Naive B cell (primary cell): ENCODE measurements at regions not wholly inside any gene's neighbourhood (a gene's known extent, or its start where the extent isn't known, plus 50 kb on each side); places are given as distances from the start of the nearest gene placed in this dataset.

Source experiments
- ATAC-seq, 2 donors: fragments of 150-1000 bp; cut with Tn5 transposase; 2 replicates each; pipeline ENCODE4 v1.10.0; 2021; ENCODE audit warnings: low read depth in 2 of 2, mild to moderate bottlenecking in 2 of 2, moderate library complexity in 2 of 2
- DNase-seq: peaks from one replicate; pipeline ENCODE4 v3.0.0; 2022
- H3K27ac Mint-ChIP-seq, 6 donors: one replicate each; pipeline ENCODE4 v1.8.0; 2020 to 2022; ENCODE audit warnings: mild to moderate bottlenecking in 6 of 6, mixed read lengths in 6 of 6, moderate library complexity in 5 of 6, inconsistent platforms in 2 of 6
- H3K27me3 Mint-ChIP-seq, 3 donors: one replicate each; pipeline ENCODE4 v1.8.0; 2021 to 2022; ENCODE audit warnings: mixed read lengths in 3 of 3, mild to moderate bottlenecking in 1 of 3
- H3K36me3 Mint-ChIP-seq, 2 donors: one replicate each; pipeline ENCODE4 v1.8.0; 2020 to 2022; ENCODE audit warnings: mixed read lengths in 2 of 2, inconsistent platforms in 1 of 2, mild to moderate bottlenecking in 1 of 2
- H3K4me1 Mint-ChIP-seq, 3 donors: one replicate each; pipeline ENCODE4 v1.8.0; 2020 to 2022; ENCODE audit warnings: mixed read lengths in 3 of 3, inconsistent platforms in 1 of 3, mild to moderate bottlenecking in 1 of 3, moderate library complexity in 1 of 3
- H3K4me3 Mint-ChIP-seq, 8 donors: one replicate each; pipeline ENCODE4 v1.8.0; 2020 to 2022; ENCODE audit warnings: mild to moderate bottlenecking in 8 of 8, mixed read lengths in 8 of 8, moderate library complexity in 8 of 8, inconsistent platforms in 2 of 8
- H3K9me3 Mint-ChIP-seq, 7 donors: one replicate each; pipeline ENCODE4 v1.8.0; 2020 to 2022; ENCODE audit warnings: mixed read lengths in 7 of 7, mild to moderate bottlenecking in 5 of 7, inconsistent platforms in 2 of 7, moderate library complexity in 1 of 7

- H3K27ac Mint-ChIP-seq = no peak overlapping the region
- no peak for DNase-seq
- no peak overlapping the region for H3K4me3 Mint-ChIP-seq
- H3K9me3 Mint-ChIP-seq = peaks cover 0 to 4% (median 0%) of the 10 kb centered on the region in 7 donors
- no peaks in the 10 kb centered on the region for H3K4me1 Mint-ChIP-seq
- H3K36me3 Mint-ChIP-seq = no peaks in the 10 kb centered on the region
- no peak for ATAC-seq
- H3K27me3 Mint-ChIP-seq = no peaks in the 10 kb centered on the region
Measured at GRCh38 chr10:105974803-105975456, 1189.6 kb downstream of the SORCS1 start.

- Mint-ChIP-seq H3K9me3 (peaks cover 0 to 4% (median 0%) of the 10 kb centered on the region in 7 donors), H3K27ac (no peak overlapping the region), H3K4me1 (no peaks in the 10 kb centered on the region), H3K4me3 (no peak overlapping the region), H3K27me3 (no peaks in the 10 kb centered on the region), H3K36me3 (no peaks in the 10 kb centered on the region)
- no peak for ATAC-seq
- DNase-seq = no peak
Measured at GRCh38 chr10:105973902-105974301, 1190.6 kb downstream of the SORCS1 start.

GRCh38 chr10:105973360-105973759, 1191.1 kb downstream of the SORCS1 start:
- H3K27ac Mint-ChIP-seq = no peak overlapping the region
- no peak overlapping the region for H3K4me3 Mint-ChIP-seq
- DNase-seq (no peak), ATAC-seq (no peak)
- no peaks in the 10 kb centered on the region for H3K4me1 Mint-ChIP-seq
- no peaks in the 10 kb centered on the region for H3K27me3 Mint-ChIP-seq
- peaks cover 0 to 4% (median 0%) of the 10 kb centered on the region in 7 donors for H3K9me3 Mint-ChIP-seq
- H3K36me3 Mint-ChIP-seq = no peaks in the 10 kb centered on the region

GRCh38 chr10:105971460-105971859, 1193.0 kb downstream of the SORCS1 start:
- no peaks in the 10 kb centered on the region for H3K27me3 Mint-ChIP-seq
- peaks cover 0 to 4% (median 0%) of the 10 kb centered on the region in 7 donors for H3K9me3 Mint-ChIP-seq
- H3K27ac Mint-ChIP-seq = no peak overlapping the region
- no peak for DNase-seq
- H3K4me3 Mint-ChIP-seq = no peak overlapping the region
- no peak for ATAC-seq
- H3K36me3 Mint-ChIP-seq = no peaks in the 10 kb centered on the region
- H3K4me1 Mint-ChIP-seq = no peaks in the 10 kb centered on the region

GRCh38 chr10:105969884-105970377, 1194.6 kb downstream of the SORCS1 start:
- Mint-ChIP-seq H3K36me3 (no peaks in the 10 kb centered on the region), H3K4me1 (no peaks in the 10 kb centered on the region)

GRCh38 chr10:105968666-105969065, 1195.8 kb downstream of the SORCS1 start:
- no peak overlapping the region for H3K27ac Mint-ChIP-seq
- peaks cover 0 to 5% (median 0%) of the 10 kb centered on the region in 3 donors for H3K27me3 Mint-ChIP-seq
- DNase-seq = no peak

More at GRCh38 chr10:105969884-105970377, 1194.6 kb downstream of the SORCS1 start:
- Mint-ChIP-seq H3K27me3 (peaks cover 0 to 5% (median 0%) of the 10 kb centered on the region in 3 donors), H3K27ac (no peak overlapping the region), H3K4me3 (no peak overlapping the region), H3K9me3 (peaks cover 0 to 4% (median 1%) of the 10 kb centered on the region in 7 donors)
- DNase-seq = no peak
- no peak for ATAC-seq

GRCh38 chr10:105967256-105967655, 1197.2 kb downstream of the SORCS1 start:
- DNase-seq = no peak
- H3K27ac Mint-ChIP-seq = no peak overlapping the region
- peaks cover 0 to 4% (median 1%) of the 10 kb centered on the region in 7 donors for H3K9me3 Mint-ChIP-seq
- H3K36me3 Mint-ChIP-seq = no peaks in the 10 kb centered on the region
- ATAC-seq = no peak
- no peaks in the 10 kb centered on the region for H3K4me1 Mint-ChIP-seq
- H3K27me3 Mint-ChIP-seq = peaks cover 0 to 5% (median 0%) of the 10 kb centered on the region in 3 donors
- no peak overlapping the region for H3K4me3 Mint-ChIP-seq

More at GRCh38 chr10:105968666-105969065, 1195.8 kb downstream of the SORCS1 start:
- H3K9me3 Mint-ChIP-seq = peaks cover 0 to 4% (median 1%) of the 10 kb centered on the region in 7 donors
- H3K4me1 Mint-ChIP-seq = no peaks in the 10 kb centered on the region
- H3K36me3 Mint-ChIP-seq = no peaks in the 10 kb centered on the region
- H3K4me3 Mint-ChIP-seq = no peak overlapping the region
- ATAC-seq = no peak

GRCh38 chr10:105965141-105965540, 1199.4 kb downstream of the SORCS1 start:
- DNase-seq (no peak), ATAC-seq (no peak)
- H3K27me3 Mint-ChIP-seq = peaks cover 0 to 5% (median 0%) of the 10 kb centered on the region in 3 donors
- H3K27ac Mint-ChIP-seq = no peak overlapping the region
- no peaks in the 10 kb centered on the region for H3K36me3 Mint-ChIP-seq
- no peaks in the 10 kb centered on the region for H3K4me1 Mint-ChIP-seq
- peaks cover 0 to 2% (median 0%) of the 10 kb centered on the region in 7 donors for H3K9me3 Mint-ChIP-seq
- H3K4me3 Mint-ChIP-seq = no peak overlapping the region

GRCh38 chr10:105964009-105964408, 1200.5 kb downstream of the SORCS1 start:
- Mint-ChIP-seq H3K9me3 (peaks cover 0 to 2% (median 0%) of the 10 kb centered on the region in 7 donors), H3K27me3 (peaks cover 0 to 5% (median 0%) of the 10 kb centered on the region in 3 donors), H3K36me3 (no peaks in the 10 kb centered on the region), H3K27ac (no peak overlapping the region), H3K4me1 (no peaks in the 10 kb centered on the region), H3K4me3 (no peak overlapping the region)
- no peak for DNase-seq
- ATAC-seq = no peak

GRCh38 chr10:105963334-105963884, 1201.1 kb downstream of the SORCS1 start:
- H3K9me3 Mint-ChIP-seq = peaks cover 0 to 2% (median 0%) of the 10 kb centered on the region in 7 donors

GRCh38 chr10:105956550-105956949, 1208.0 kb downstream of the SORCS1 start:
- no peak for DNase-seq
- Mint-ChIP-seq H3K27me3 (no peaks in the 10 kb centered on the region), H3K4me1 (no peaks in the 10 kb centered on the region), H3K36me3 (no peaks in the 10 kb centered on the region), H3K4me3 (no peak overlapping the region), H3K9me3 (no peaks in the 10 kb centered on the region), H3K27ac (no peak overlapping the region)
- ATAC-seq = no peak

More at GRCh38 chr10:105963334-105963884, 1201.1 kb downstream of the SORCS1 start:
- DNase-seq = no peak
- Mint-ChIP-seq H3K4me1 (no peaks in the 10 kb centered on the region), H3K27me3 (peaks cover 0 to 5% (median 0%) of the 10 kb centered on the region in 3 donors), H3K4me3 (no peak overlapping the region), H3K36me3 (no peaks in the 10 kb centered on the region), H3K27ac (no peak overlapping the region)
- no peak for ATAC-seq

GRCh38 chr10:105953861-105954260, 1210.6 kb downstream of the SORCS1 start:
- no peaks in the 10 kb centered on the region for H3K9me3 Mint-ChIP-seq
- no peaks in the 10 kb centered on the region for H3K27me3 Mint-ChIP-seq
- no peak for ATAC-seq
- H3K4me3 Mint-ChIP-seq = no peak overlapping the region
- no peaks in the 10 kb centered on the region for H3K4me1 Mint-ChIP-seq
- DNase-seq = no peak
- H3K27ac Mint-ChIP-seq = no peak overlapping the region
- no peaks in the 10 kb centered on the region for H3K36me3 Mint-ChIP-seq

GRCh38 chr10:105953056-105953455, 1211.5 kb downstream of the SORCS1 start:
- Mint-ChIP-seq H3K27ac (no peak overlapping the region), H3K9me3 (no peaks in the 10 kb centered on the region), H3K36me3 (no peaks in the 10 kb centered on the region), H3K4me1 (no peaks in the 10 kb centered on the region), H3K4me3 (no peak overlapping the region), H3K27me3 (no peaks in the 10 kb centered on the region)
- no peak for ATAC-seq
- DNase-seq = no peak

- DNase-seq = no peak
- H3K27me3 Mint-ChIP-seq = no peaks in the 10 kb centered on the region
- ATAC-seq = peak; percentile 16 to 35
Measured at GRCh38 chr10:105952153-105952552, 1212.4 kb downstream of the SORCS1 start.

More at GRCh38 chr10:105952153-105952552, 1212.4 kb downstream of the SORCS1 start:
- H3K9me3 Mint-ChIP-seq = no peaks in the 10 kb centered on the region
- no peak overlapping the region for H3K27ac Mint-ChIP-seq
- no peaks in the 10 kb centered on the region for H3K36me3 Mint-ChIP-seq
- H3K4me3 Mint-ChIP-seq = no peak overlapping the region
- no peaks in the 10 kb centered on the region for H3K4me1 Mint-ChIP-seq
